GM12892 (cell line): ENCODE measurements at regions not wholly inside any gene's neighbourhood (a gene's known extent, or its start where the extent isn't known, plus 50 kb on each side); places are given as distances from the start of the nearest gene placed in this dataset.

Experiments used
- DNase-seq: peaks from one replicate; pipeline ENCODE4 v3.0.0; 2011; ENCODE audit not compliant: insufficient read length
- FAIRE-seq: peaks from 2 replicates; lab custom pipeline; 2011; peaks lifted over from hg19 to GRCh38; lab: Jason Lieb, UNC
- POLR2A ChIP-seq: IDR thresholded peaks from 2 replicates; pipeline ENCODE4 v1.6.1; 2011; ENCODE audit warnings: low read depth, low read length, control low read depth
- POLR2AphosphoS5 ChIP-seq: IDR thresholded peaks from 2 replicates; pipeline ENCODE4 v1.6.1; 2011; ENCODE audit warnings: low read depth, low read length, control low read depth
- TAF1 ChIP-seq: IDR thresholded peaks from 2 replicates; pipeline ENCODE4 v1.6.1; 2011; ENCODE audit warnings: low read depth, mild to moderate bottlenecking, control low read depth, low read length, borderline replicate concordance

DNA sequence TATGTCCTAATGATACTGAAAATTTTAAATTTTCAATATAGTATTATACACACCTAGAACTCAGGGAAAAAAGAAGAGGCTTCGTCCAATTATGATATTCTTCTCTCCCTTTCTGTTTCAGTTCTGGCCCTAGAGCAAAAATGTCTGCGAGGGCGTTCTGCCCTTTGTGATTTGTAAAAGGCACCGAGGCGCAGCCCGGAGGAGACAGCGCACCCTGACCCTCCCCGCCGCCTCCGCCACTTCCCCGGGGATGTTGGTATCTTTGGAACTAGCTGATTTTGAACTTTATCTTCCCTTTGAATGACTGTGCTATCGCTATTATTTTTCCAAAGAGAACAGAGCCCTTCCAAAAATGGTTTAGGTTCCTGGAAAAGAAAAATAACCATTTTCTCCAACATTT is 173.2 kb upstream of the FAM9B start:
- FAIRE-seq (no peak), DNase-seq (no peak)
- TF ChIP-seq POLR2AphosphoS5: no peak
- no peak for TF ChIP-seq POLR2A
- TF ChIP-seq TAF1: no peak

DNA sequence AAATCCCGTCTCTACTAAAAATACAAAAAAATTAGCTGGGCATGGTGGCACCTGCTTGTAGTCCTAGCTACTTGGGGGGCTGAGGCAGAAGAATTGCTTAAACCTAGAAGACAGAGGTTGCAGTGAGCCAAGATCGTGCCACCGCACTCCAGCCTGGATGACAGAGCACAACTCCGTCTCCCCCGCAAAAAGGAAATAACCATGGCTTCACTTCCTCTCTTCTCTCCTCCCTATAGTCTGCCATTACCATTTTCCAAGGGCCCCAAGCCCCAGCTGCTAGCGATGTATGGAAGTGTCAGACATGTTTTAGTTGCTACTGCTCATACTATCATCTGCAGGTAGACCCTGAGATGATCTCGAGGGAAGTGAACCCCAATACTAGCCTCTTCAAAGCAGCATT is 177.3 kb upstream of the FAM9B start:
- no peak for FAIRE-seq
- no peak for DNase-seq
- TF ChIP-seq POLR2AphosphoS5 (no peak), TAF1 (no peak), POLR2A (no peak)

DNA sequence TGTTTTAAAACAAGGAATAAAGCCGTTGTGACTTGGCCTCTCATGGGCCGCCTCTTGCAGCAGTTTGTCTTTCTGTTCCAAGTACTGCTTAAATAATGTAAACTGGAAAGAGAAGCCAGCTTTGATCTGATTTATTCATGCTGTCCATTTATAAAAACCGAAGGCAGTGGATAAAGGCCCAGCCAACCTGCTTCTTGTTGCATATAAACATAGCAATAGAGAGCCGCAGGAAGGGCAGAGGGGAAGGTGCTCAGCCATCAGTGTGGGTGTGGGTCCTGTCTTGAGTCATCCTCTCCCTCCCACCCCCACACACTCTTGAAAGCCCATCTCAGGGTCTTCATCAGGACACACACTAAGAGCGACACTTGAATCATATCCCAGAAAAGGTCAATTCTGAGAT is 187.9 kb upstream of the FAM9B start:
- no peak for FAIRE-seq
- TF ChIP-seq TAF1 (no peak), POLR2AphosphoS5 (no peak), POLR2A (no peak)
- DNase-seq: no peak

DNA sequence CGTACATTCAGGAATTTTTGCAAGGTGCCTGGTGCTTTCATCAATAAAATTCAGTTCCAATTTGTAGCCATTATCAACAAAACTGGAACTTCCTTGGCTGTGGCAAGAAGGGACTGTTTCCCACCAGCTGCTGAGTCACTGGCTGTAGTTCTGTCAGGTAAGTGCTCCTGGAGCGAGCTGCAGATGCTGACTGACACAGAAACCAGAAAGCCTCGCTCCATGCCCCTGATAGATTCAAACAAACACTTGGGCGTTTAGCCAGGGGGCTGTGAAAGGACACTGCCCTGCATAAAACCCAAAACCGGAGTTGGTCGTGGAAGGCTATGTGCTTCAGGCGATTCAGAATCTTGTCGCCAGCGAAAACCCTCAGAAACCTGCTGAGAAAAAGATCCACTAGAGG is 188.4 kb upstream of the FAM9B start:
- no peak for DNase-seq
- TF ChIP-seq TAF1 (no peak), POLR2A (no peak), POLR2AphosphoS5 (no peak)
- no peak for FAIRE-seq

DNA sequence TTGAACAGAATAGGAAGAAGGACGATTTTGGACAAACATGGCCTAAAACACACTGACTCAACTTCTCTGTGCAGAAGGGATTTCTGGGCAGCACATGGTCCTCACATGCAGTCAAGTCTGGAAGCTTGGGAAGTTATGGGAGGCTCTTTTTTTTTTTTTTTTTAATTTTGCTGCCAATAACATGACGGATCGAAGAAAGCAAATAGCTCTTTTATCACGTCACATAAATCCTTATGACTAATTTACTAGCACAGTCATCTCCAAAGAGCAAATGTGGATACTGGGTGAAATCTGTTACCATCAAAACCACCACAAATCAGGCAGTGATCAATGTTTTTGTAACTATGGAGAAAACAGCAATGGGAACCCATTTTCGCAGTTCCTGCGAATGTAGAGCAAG is 193.3 kb upstream of the FAM9B start:
- FAIRE-seq: no peak
- no peak for DNase-seq
- TF ChIP-seq POLR2A (no peak), POLR2AphosphoS5 (no peak), TAF1 (no peak)

DNA sequence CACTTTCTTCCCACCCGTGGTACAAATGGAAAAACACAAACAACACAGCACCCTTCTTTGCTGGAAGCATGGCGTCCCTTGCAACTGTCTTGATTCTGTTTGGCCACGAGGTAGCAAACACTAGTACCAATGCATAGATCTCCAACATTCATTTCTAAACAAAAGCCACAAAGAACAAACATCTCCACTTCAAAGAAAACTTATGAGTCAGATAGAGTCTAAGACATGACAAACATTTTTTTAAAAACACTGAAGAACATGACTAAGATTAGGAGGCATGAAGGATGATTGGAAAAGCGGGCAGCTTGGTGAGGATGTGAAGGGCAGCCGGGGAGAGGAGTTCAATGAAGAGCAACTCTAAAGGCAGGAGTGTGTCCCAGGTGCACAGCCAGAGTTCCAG is 197.6 kb upstream of the FAM9B start:
- FAIRE-seq (no peak), DNase-seq (no peak)
- TF ChIP-seq POLR2A: no peak
- TF ChIP-seq POLR2AphosphoS5: no peak
- no peak for TF ChIP-seq TAF1

DNA sequence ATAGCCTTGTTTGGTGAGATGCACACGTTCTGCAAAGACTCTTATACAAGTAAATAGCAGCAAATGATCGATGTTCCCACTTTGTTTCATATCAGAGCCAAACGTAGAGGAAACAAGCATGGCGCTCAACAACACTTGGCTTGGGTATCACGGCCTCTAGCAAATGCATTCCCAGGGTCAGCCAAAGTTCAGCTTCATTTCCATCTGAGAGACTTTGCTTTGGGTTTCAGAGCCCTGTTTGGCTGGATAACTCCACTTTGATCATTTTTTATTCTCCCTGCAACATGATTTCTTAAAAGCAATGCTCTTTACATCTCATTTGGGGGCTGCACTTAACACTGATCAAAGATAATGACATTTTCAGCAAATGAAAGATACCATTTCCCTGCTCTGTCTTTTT is 199.2 kb upstream of the FAM9B start:
- no peak for FAIRE-seq

DNA sequence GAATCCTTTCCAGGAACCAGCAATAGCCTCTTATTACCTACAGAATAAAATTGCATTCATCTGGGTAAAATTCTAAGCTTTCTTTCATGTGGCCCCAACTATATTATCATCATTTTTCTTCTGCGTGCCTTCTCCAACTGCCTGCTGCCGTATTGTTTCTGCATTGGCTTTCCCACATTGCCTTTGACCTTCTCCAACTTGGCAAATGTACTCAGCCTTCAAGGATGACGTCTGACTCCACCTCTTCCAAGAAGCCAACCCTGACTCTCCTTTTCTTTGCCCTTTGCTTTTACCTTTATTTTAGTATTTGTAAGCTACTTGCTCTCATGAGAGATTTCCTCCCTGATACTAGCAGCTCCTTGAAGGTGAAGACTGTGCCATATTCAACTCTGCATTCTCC is 200.4 kb upstream of the FAM9B start:
- DNase-seq: no peak
- FAIRE-seq: no peak
- TF ChIP-seq POLR2A: no peak
- TF ChIP-seq TAF1: no peak
- no peak for TF ChIP-seq POLR2AphosphoS5

More for the DNA sequence above, 199.2 kb upstream of the FAM9B start:
- DNase-seq: no peak
- TF ChIP-seq POLR2AphosphoS5: no peak
- TF ChIP-seq TAF1: no peak
- TF ChIP-seq POLR2A: no peak

DNA sequence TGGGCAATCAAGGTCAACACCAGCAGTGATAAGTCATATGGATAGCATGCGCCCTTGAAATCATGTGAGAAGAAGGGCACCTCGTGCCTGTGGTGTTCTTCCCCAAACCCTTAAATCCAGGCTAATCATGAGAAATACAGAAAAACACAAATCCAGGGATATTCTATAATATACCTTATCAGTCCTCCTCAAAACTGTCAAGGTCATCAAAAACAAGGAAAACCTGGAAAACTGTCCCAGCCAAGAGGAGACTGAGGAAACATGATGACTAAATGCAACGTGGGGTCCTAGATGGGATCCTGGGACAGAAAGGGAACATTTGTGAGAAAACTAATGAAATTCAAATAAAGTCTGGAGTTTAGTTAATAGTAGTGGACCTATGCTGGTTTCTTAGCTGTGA is 201.8 kb upstream of the FAM9B start:
- TF ChIP-seq POLR2A (no peak), POLR2AphosphoS5 (no peak), TAF1 (no peak)
- FAIRE-seq (no peak), DNase-seq (no peak)

DNA sequence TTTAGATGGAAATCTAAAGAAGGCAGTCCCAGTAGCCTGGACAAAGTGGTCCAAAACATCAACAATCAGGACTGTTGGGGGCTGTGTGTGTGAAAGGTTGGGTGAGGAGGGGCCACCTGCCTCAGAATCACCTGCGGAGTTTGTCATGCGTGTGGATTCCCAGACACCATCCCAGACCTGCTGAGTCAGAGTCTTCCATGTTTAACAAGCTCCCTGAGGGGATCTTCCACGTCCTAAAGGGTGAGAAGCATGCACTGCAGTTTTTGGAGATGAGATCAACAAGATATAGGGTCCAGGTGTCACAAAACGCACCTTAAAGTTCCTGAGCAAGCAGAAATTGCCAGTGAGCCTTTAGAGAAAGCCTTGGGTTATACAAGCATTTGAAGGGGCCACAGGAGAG is 207.0 kb upstream of the FAM9B start:
- FAIRE-seq: no peak
- DNase-seq: no peak
- no peak for TF ChIP-seq TAF1
- no peak for TF ChIP-seq POLR2AphosphoS5
- TF ChIP-seq POLR2A: no peak

DNA sequence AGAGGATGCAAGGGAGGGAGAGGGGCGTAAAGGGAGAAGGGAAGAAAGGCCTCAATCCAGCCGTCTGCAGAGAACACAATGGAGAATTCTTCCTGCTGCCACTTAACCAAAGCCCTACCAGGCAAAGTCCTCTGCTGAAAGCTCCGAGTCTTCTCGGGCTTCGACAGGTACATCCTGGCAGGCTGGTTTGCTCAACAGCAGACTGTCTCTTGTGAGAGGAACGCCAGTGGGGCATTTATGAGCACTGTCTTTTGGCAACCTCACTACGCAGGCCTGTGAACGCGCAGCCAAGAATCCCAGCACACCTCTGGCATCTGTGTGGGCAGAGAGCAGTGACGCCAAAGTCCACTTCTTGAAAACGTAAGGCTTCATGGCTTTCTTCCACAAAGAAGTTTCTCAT is 207.5 kb upstream of the FAM9B start:
- DNase-seq: no peak
- FAIRE-seq: no peak
- TF ChIP-seq POLR2A (no peak), POLR2AphosphoS5 (no peak), TAF1 (no peak)

DNA sequence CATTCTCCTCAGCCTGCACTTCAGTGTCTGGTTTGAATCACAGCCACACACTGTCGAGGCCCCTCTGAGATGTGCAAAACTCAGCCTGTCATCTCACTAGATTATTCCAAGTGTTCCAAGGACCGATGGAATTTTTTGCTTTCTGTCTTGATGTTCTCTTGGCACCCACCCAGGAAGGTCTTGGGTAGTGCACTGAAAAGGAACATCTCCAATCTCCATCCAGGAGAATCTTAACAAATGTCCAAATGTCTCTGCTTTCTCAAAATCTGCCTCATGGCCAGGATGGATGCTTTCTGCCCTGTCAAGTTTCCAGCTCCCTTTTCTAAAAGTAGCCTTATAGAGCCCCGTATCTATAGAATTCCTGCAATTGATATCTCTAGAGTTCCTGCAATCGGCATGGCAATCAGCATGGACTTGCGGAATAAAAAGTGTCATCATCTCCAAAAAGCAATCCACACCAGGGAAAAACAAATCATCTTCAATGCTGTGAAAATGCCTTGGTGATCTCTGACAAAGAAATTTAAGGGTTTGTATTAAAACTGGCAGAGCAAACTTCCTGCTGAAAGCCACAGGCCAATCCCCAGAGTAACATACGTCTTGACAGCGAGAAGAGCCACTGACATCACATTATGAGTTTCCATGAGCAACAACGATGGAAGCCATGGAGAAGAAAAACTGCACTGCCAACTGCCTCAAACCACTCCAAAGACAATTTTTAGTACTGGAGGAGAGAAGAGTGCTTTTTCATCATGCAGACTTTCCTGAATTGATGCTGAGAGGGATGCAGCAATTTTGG is 215.3 kb upstream of the FAM9B start:
- TF ChIP-seq POLR2AphosphoS5 (no peak), TAF1 (no peak), POLR2A (no peak)
- DNase-seq (no peak), FAIRE-seq (no peak)

DNA sequence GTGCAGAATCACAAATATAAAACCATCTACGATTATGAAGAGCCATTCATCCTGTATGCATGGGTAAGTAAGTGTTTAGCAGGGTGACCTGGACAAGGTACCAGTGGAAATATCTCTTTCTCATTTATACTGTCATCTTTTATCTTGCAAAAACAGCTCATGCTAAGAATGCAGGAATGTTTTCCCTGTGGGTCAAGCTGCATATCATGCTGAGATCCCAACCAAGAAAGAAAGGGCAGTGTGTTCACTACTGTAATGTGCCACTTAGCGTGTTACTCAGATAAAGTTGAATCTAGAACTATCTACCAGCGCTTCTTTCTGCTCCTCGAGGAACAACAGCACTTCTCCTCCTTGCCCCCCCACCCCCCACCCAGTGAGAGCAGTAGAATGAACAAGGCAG is 212.7 kb upstream of the TBL1X start:
- DNase-seq: no peak
- FAIRE-seq: no peak
- TF ChIP-seq TAF1 (no peak), POLR2A (no peak), POLR2AphosphoS5 (no peak)

DNA sequence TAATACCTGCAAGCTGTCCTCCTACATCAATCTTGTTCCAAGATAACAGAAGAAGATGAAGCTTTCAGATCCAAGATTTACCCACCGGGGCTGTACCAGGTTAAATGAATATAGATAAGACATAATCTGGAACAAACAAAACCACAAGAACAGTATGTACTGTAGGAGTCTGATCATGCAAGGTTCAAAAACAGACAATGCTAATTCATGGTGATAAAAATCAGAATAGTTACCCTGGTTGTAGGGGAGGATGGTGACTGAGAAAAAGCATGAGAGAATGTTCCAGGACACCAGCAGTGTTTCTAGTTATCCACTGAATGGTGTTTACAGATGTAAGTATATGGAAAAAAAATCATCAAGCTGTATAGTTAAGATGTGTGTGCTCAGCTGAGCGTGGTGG is 211.6 kb upstream of the TBL1X start:
- FAIRE-seq: no peak
- TF ChIP-seq TAF1 (no peak), POLR2A (no peak), POLR2AphosphoS5 (no peak)
- DNase-seq: no peak
